Astrocyte (in vitro differentiated cells and primary cell): ENCODE measurements at regions not wholly inside any gene's neighbourhood (a gene's known extent, or its start where the extent isn't known, plus 50 kb on each side); places are given as distances from the start of the nearest gene placed in this dataset.

Source experiments
- EZH2 ChIP-seq: IDR thresholded peaks from 2 replicates; pipeline ENCODE4 v1.6.1; 2012; ENCODE audit warnings: mild to moderate bottlenecking, low read length, inconsistent platforms; ENCODE audit not compliant: insufficient read depth
- TF ChIP-seq, protein P1 (sequence below): IDR thresholded peaks from 2 replicates; pipeline ENCODE4 v1.5.1; 2011; ENCODE audit warnings: low read depth, mild to moderate bottlenecking, inconsistent platforms, low read length, moderate library complexity; ENCODE audit not compliant: insufficient read depth

DNA sequence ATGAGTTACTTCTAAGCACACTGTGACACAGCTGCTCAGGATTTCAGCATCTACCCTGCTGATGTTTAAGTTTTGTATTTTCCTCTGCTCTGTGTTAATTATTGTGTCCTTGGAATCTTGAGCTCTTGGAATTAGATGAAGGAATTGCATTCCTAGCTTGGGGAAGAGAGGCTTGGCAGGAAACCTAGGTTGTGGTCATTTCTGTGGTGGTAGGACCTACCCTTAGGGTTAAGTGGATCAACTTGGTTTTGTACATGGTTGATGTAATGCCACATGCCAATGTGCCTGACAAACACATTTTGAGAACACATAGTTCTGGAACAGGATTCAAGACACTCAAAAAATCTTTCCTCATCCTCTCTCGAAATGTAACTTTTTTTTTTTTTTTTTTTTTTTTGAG, 264.5 kb upstream of the MEX3C start:
- TF ChIP-seq EZH2, result no peak
- TF ChIP-seq, protein P1, sequence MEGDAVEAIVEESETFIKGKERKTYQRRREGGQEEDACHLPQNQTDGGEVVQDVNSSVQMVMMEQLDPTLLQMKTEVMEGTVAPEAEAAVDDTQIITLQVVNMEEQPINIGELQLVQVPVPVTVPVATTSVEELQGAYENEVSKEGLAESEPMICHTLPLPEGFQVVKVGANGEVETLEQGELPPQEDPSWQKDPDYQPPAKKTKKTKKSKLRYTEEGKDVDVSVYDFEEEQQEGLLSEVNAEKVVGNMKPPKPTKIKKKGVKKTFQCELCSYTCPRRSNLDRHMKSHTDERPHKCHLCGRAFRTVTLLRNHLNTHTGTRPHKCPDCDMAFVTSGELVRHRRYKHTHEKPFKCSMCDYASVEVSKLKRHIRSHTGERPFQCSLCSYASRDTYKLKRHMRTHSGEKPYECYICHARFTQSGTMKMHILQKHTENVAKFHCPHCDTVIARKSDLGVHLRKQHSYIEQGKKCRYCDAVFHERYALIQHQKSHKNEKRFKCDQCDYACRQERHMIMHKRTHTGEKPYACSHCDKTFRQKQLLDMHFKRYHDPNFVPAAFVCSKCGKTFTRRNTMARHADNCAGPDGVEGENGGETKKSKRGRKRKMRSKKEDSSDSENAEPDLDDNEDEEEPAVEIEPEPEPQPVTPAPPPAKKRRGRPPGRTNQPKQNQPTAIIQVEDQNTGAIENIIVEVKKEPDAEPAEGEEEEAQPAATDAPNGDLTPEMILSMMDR, result no peak
